ENCODE measurements at regions not wholly inside any gene's neighbourhood (a gene's known extent, or its start where the extent isn't known, plus 50 kb on each side); places are given as distances from the start of the nearest gene placed in this dataset.

DNA sequence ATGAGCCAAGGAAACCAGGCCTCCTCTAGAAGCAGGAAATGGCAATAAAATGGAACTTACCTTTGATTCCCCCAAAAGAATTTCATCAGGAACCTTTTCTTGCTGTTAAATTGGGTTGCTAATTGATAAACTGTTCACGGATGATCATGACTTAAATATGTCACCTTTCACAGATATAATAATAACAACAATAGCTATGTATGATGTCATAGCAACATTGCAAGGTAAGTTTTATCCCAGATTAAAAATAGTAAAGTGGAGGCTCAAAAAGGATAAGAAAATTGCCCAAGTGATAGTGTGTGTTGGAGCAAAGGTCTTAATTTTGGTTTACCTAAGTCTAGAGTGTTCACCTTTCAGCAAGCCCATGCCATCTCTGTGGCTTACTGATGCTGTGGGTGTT lies 357.6 kb upstream of the CELF2 start:
- ATAC-seq (ENCODE audit: low read depth) = no peak
- DNase-seq = no peak
- Mint-ChIP-seq H3K9me3 (no peaks in the 10 kb centered on the region), H3K27me3 (peaks cover 2% of the 10 kb centered on the region), H3K4me3 (no peak overlapping the region), H3K4me1 (no peaks in the 10 kb centered on the region), H3K36me3 (no peaks in the 10 kb centered on the region), H3K27ac (no peak overlapping the region)
- POLR2A ChIA-PET = no interaction called here

DNA sequence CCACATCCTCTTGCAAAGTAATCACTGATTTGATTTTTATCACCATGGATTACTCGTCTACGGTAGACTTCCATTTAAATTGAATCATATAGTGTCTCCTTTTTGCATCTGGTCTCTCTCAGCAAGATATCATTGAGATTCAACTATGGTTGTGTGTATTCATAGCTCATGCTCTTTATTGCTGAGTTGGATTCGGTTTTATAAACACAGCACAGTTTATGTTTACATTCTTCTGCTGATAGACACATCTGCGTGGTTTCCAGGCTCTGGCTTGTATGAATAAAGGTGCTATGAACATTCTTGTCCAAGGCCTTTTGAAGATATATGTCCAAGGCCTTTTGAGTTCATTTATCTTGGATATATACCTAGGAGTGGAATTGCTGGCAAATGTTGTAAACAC lies 356.5 kb upstream of the CELF2 start:
- H3K27ac Mint-ChIP-seq = no peak overlapping the region
- POLR2A ChIA-PET = no interaction called here
- no peaks in the 10 kb centered on the region for H3K9me3 Mint-ChIP-seq
- peaks cover 2% of the 10 kb centered on the region for H3K27me3 Mint-ChIP-seq
- H3K4me1 Mint-ChIP-seq = no peaks in the 10 kb centered on the region
- no peak for DNase-seq
- ATAC-seq (ENCODE audit: low read depth) = no peak
- no peak overlapping the region for H3K4me3 Mint-ChIP-seq
- no peaks in the 10 kb centered on the region for H3K36me3 Mint-ChIP-seq

GRCh38 chr10:10662716-10663408 lies 354.8 kb upstream of the CELF2 start:
- Mint-ChIP-seq H3K4me1 (no peaks in the 10 kb centered on the region), H3K4me3 (no peak overlapping the region), H3K36me3 (no peaks in the 10 kb centered on the region), H3K27me3 (peaks cover 2% of the 10 kb centered on the region), H3K9me3 (no peaks in the 10 kb centered on the region), H3K27ac (no peak overlapping the region)
- DNase-seq = no peak
- ATAC-seq (ENCODE audit: low read depth) = no peak
- POLR2A ChIA-PET = no interaction called here

DNA sequence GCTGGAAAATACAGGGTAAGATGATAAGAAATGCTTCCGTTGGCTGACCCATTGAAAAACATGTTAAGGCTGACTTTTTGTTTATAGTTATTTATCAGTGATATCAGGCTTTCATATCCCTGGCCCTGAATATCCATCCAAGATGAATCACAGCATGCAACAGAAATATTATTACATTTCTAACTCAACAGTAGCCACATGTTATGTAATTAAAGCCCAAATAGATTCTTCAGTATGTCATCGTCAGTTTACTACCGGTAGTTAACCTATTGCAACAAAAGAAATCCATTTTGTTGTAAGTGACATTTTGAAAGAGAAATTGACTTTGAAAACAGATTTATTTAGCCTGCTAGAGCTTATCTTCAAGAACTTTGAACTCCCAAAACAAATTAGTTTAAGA lies 354.1 kb upstream of the CELF2 start:
- Mint-ChIP-seq H3K4me3 (no peak overlapping the region), H3K9me3 (no peaks in the 10 kb centered on the region), H3K27ac (no peak overlapping the region), H3K4me1 (no peaks in the 10 kb centered on the region), H3K27me3 (peaks cover 2% of the 10 kb centered on the region), H3K36me3 (no peaks in the 10 kb centered on the region)
- DNase-seq (no peak), ATAC-seq (ENCODE audit: low read depth) (no peak)
- POLR2A ChIA-PET = no interaction called here

DNA sequence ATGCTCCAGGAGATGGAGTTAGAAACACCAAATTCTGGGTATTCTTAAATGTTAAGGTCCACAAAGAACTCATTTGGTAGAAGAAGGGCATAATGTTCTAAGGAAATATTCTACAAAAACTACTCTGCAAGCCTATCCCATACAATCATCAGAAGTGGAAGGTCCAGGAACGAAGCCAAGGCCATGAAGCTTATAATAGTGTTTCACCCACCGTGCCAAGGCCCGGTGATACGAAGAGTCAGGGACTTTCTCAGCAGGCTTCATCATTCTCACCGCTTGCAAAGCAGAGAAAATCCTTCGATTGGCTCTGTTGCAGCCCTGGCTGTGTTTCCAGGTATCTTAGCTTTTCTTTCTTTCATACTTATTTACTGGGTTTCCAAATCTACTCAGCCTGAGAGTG lies 351.9 kb upstream of the CELF2 start:
- no peak overlapping the region for H3K27ac Mint-ChIP-seq
- POLR2A ChIA-PET = no interaction called here

DNA sequence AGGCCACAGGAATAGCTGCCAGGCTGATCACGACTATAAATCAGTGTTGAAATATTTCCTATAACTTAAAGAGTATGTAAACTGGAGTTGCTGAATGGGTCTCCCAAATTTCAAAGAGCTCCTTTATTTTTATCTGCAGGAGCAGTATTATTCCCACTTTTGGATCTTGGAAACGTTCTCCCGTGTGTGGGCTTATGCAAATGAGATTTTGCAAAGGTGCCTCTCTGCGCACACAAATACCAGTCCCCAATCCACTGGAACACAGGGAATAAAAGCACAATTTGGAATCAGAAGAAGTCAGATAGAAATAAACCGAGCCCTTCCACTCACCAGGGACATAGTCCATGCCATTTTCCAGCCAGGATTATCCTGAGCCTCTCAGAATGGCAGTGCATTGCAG lies 350.2 kb upstream of the CELF2 start:
- H3K27me3 Mint-ChIP-seq = peaks cover 2% of the 10 kb centered on the region
- H3K36me3 Mint-ChIP-seq = no peaks in the 10 kb centered on the region
- peaks cover 1% of the 10 kb centered on the region for H3K9me3 Mint-ChIP-seq
- DNase-seq = no peak
- ATAC-seq (ENCODE audit: low read depth) = no peak
- POLR2A ChIA-PET = no interaction called here
- no peak overlapping the region for H3K4me3 Mint-ChIP-seq
- H3K27ac Mint-ChIP-seq = no peak overlapping the region
- no peaks in the 10 kb centered on the region for H3K4me1 Mint-ChIP-seq

More for the DNA sequence above, 351.9 kb upstream of the CELF2 start:
- no peak for DNase-seq
- Mint-ChIP-seq H3K9me3 (no peaks in the 10 kb centered on the region), H3K36me3 (no peaks in the 10 kb centered on the region), H3K4me1 (no peaks in the 10 kb centered on the region), H3K4me3 (no peak overlapping the region), H3K27me3 (peaks cover 2% of the 10 kb centered on the region)
- no peak for ATAC-seq (ENCODE audit: low read depth)

DNA sequence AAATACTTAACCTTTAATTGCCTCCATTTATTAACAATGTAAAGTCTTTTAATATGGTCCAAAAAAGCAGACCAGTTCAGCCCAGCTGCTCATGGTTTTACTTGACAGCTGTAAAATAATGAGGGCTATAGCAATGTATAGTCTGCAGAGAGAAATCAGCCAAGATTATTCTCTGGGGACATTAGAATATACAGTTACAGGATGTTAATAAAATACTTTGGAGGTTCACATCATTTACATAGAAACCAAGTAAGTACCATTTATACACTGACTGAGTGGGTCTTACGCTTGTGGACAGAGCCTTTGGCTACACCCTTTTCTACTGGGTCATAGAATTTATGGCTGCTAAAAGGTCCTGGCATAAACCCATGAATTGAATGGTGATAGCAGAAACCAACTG lies 340.7 kb upstream of the CELF2 start:
- no peak overlapping the region for H3K4me3 Mint-ChIP-seq
- peaks cover 2% of the 10 kb centered on the region for H3K27me3 Mint-ChIP-seq
- H3K9me3 Mint-ChIP-seq = peaks cover 1% of the 10 kb centered on the region
- H3K27ac Mint-ChIP-seq = no peak overlapping the region
- no peaks in the 10 kb centered on the region for H3K4me1 Mint-ChIP-seq
- ATAC-seq (ENCODE audit: low read depth) (no peak), DNase-seq (no peak)
- no peaks in the 10 kb centered on the region for H3K36me3 Mint-ChIP-seq
- POLR2A ChIA-PET = interaction anchor here (0.6 kb wide), 1 partner anchor 171 kb away, joined by 3 read pairs; no protein-coding TSS in a partner anchor

DNA sequence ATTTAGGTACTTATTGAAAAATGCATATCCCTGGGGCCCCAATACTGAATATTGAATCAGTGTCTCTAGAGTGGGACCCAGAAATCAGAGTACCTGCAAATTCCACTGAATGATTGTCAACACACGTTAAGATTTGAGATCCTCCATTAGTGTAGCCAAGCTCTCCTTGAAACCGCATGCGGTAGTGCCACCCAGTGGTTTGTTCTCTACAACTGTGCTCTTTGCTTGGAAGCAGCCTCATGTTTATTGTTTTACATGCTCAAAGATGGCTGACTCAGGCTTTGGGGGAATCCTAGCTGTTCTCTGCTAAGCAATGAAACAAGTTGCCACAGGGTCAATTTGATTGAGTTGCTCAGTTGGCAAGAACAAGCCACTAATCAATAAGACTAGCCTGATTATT lies 340.2 kb upstream of the CELF2 start:
- Mint-ChIP-seq H3K36me3 (no peaks in the 10 kb centered on the region), H3K27me3 (peaks cover 2% of the 10 kb centered on the region), H3K4me1 (no peaks in the 10 kb centered on the region), H3K4me3 (no peak overlapping the region), H3K27ac (no peak overlapping the region), H3K9me3 (no peaks in the 10 kb centered on the region)
- ATAC-seq (ENCODE audit: low read depth) (peak; percentile 36), DNase-seq (peak; percentile 24)
- POLR2A ChIA-PET = no interaction called here

DNA sequence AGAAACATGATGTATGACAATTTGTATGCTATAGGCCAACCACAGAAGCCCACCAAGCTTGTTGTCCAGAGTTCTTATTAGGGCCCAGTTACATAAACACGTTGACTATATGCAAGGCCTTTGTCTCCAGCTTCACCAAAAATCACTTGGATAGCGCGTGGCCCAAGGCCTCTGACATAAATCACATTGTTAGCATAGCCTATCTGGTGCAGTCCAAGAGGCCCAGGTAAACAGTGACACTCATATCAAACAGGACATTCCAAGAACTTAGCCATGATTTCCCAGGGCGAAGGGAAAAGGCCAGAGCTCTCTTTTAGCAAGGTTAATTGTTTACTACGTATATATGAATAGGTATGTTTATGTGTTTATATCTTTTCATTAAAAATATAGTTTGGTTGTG lies 337.2 kb upstream of the CELF2 start:
- DNase-seq = no peak
- H3K27me3 Mint-ChIP-seq = peaks cover 2% of the 10 kb centered on the region
- no peaks in the 10 kb centered on the region for H3K4me1 Mint-ChIP-seq
- POLR2A ChIA-PET = no interaction called here
- no peak overlapping the region for H3K27ac Mint-ChIP-seq
- no peak overlapping the region for H3K4me3 Mint-ChIP-seq
- H3K36me3 Mint-ChIP-seq = no peaks in the 10 kb centered on the region
- no peaks in the 10 kb centered on the region for H3K9me3 Mint-ChIP-seq
- no peak for ATAC-seq (ENCODE audit: low read depth)

- Mint-ChIP-seq H3K9me3 (peaks cover 2% of the 10 kb centered on the region), H3K36me3 (no peaks in the 10 kb centered on the region), H3K27ac (no peak overlapping the region), H3K4me1 (no peaks in the 10 kb centered on the region), H3K4me3 (no peak overlapping the region), H3K27me3 (no peaks in the 10 kb centered on the region)
- no peak for DNase-seq
- no peak for ATAC-seq (ENCODE audit: low read depth)
- POLR2A ChIA-PET = no interaction called here
Observed at GRCh38 chr10:10684972-10685371, 332.7 kb upstream of the CELF2 start.

DNA sequence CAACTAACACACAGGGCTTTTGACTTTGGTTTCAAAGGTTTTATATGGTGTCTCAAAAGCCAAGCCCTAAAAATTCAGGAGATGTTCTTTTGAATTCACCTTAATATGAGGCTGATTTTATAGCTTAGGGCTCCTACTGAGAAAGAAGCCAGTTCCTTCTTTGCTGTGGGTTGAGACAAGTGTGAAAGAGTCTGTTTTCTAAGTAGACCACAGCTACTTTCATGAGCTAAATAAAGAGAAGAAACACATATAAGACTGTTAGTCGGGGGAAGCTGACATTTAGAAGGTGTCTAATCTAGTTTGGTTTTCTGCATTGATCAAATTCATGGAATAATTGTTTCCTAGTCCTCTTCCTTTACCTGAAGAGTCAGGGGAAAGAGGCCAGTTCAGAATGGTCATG lies 332.1 kb upstream of the CELF2 start:
- DNase-seq = no peak

DNA sequence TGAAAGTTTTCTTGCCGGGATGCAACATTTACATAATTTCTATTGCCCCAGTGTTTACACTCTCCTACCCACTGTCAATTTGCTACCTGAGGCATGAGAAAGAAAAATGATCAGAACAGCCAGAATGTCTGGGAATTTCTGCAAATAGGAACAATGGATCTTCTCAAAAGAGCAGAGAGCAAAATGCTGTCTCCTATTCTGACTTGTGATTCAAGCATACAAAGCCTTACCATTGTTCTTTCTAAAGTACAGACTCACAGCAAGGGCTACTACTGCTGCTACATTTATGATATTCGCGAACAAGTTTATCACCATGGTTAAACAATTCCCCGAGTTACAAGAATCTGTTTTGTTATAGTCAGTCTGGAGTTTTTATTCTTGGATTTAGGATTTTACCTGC lies 329.9 kb upstream of the CELF2 start:
- H3K36me3 Mint-ChIP-seq = no peaks in the 10 kb centered on the region
- no peak overlapping the region for H3K27ac Mint-ChIP-seq
- H3K4me3 Mint-ChIP-seq = no peak overlapping the region
- ATAC-seq (ENCODE audit: low read depth) (no peak), DNase-seq (no peak)
- no peaks in the 10 kb centered on the region for H3K27me3 Mint-ChIP-seq
- H3K4me1 Mint-ChIP-seq = no peaks in the 10 kb centered on the region
- H3K9me3 Mint-ChIP-seq = peaks cover 2% of the 10 kb centered on the region
- POLR2A ChIA-PET = no interaction called here

More for the DNA sequence above, 332.1 kb upstream of the CELF2 start:
- peaks cover 2% of the 10 kb centered on the region for H3K9me3 Mint-ChIP-seq
- H3K4me1 Mint-ChIP-seq = no peaks in the 10 kb centered on the region
- no peak for ATAC-seq (ENCODE audit: low read depth)
- H3K27ac Mint-ChIP-seq = no peak overlapping the region
- no peak overlapping the region for H3K4me3 Mint-ChIP-seq
- H3K27me3 Mint-ChIP-seq = no peaks in the 10 kb centered on the region
- POLR2A ChIA-PET = no interaction called here
- H3K36me3 Mint-ChIP-seq = no peaks in the 10 kb centered on the region

DNA sequence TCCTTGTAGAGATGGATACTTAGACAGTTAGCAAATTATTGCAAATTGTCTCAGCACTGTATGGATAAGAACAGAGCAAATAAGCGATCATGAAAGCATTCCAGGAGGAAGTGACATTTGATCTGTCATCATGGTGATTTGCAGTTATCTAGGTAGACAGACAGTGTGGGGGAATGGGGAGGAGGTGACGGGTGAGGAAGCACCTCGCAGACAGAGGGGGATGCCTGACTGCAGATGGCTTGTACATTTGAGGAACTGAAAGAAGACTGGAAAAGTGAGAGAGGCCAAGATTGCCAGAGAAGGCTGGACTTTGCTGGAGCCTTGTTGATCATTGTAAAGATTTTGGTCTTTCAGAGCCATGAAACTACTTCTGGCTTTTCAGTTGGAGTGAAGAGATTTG lies 318.2 kb upstream of the CELF2 start:
- no peak for DNase-seq
- H3K4me1 Mint-ChIP-seq = no peaks in the 10 kb centered on the region
- no peak overlapping the region for H3K4me3 Mint-ChIP-seq
- no peaks in the 10 kb centered on the region for H3K36me3 Mint-ChIP-seq
- no peak overlapping the region for H3K27ac Mint-ChIP-seq
- peaks cover 2% of the 10 kb centered on the region for H3K9me3 Mint-ChIP-seq
- no peaks in the 10 kb centered on the region for H3K27me3 Mint-ChIP-seq
- POLR2A ChIA-PET = no interaction called here
- ATAC-seq (ENCODE audit: low read depth) = no peak

DNA sequence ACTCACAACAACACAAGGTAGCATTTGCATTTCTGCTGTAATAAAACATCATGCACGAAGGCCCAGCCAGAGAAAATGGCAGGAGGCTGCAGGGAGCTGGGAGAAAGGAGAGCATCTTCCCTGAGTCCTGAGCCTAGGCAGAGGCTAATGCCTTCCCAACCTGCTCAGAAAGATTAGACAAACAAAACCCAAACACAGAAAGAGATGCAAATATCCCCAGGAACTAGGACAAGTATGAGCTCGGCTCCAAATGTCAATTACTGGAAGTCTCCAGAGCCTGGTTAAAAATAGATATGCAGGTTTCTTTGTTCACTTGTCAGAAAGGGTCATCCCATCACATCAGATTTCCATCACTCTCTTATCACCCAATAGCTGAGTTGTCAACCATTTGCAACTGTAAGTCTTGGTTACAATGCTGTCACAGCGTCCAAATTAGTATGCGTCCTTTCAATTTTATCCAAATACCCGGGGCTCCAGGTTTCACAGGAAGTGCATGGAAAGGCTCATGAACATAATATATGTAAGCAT lies 316.5 kb upstream of the CELF2 start:
- DNase-seq (no peak), ATAC-seq (ENCODE audit: low read depth) (no peak)
- Mint-ChIP-seq H3K27ac (no peak overlapping the region), H3K4me1 (no peaks in the 10 kb centered on the region), H3K4me3 (no peak overlapping the region), H3K36me3 (no peaks in the 10 kb centered on the region), H3K9me3 (peaks cover 2% of the 10 kb centered on the region), H3K27me3 (no peaks in the 10 kb centered on the region)
- POLR2A ChIA-PET = no interaction called here

DNA sequence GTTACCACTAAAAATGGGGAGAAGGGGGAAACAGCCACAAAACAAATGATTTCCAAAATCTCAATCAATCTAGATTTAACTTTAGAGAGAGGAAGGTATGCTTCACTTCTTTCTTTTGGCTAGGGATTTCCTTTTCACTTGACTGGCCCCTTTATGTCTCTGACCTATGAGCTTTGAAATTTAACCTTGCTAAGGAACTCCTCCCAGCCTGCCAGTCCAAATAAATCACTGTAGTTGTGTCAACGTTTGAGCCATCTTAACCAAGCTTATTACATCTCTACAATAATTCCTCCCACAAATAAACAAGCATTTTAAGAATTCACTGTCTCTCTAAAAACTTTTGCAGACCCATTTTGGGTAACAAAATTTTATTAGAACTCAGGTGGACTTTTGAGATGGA lies 315.5 kb upstream of the CELF2 start:
- Mint-ChIP-seq H3K27ac (no peak overlapping the region), H3K9me3 (no peaks in the 10 kb centered on the region), H3K4me1 (no peaks in the 10 kb centered on the region), H3K27me3 (no peaks in the 10 kb centered on the region), H3K4me3 (no peak overlapping the region), H3K36me3 (no peaks in the 10 kb centered on the region)
- no peak for DNase-seq
- no peak for ATAC-seq (ENCODE audit: low read depth)
- POLR2A ChIA-PET = no interaction called here

Measured in activated naive CD8-positive, alpha-beta T cell treated with anti-CD3 and anti-CD28 coated beads, Interleukin-2, amount 10 ng/mL, durations not matched to agents 7 days and 5 days (primary cell).